NCI-H345 (cell line): ENCODE measurements at regions not wholly inside any gene's neighbourhood (a gene's known extent, or its start where the extent isn't known, plus 50 kb on each side); places are given as distances from the start of the nearest gene placed in this dataset.

Source experiments
- DNase-seq: peaks from one replicate; lab custom pipeline; 2025; lab: John Stamatoyannopoulos, UW

DNA sequence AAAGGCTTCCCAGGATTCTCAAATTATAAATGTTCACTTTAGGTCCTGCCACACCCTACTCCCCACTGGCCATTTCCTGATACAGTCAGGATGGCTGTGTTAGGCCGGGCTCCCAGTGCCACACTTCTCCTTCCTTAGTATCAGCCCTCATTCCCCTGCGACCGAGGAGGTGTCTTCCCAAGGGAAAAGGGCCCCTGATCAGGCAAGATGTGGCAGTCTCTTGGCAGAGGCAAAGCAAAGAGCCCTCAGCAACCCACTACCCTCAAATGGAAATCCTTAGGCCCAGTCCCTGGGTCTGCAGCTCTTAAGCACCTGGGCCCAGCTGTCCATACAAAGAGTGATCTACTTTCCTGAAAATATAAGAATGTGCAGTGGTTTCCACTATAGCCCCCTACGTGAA lies 96.5 kb upstream of the VASH1 start:
- DNase-seq, result no peak

DNA sequence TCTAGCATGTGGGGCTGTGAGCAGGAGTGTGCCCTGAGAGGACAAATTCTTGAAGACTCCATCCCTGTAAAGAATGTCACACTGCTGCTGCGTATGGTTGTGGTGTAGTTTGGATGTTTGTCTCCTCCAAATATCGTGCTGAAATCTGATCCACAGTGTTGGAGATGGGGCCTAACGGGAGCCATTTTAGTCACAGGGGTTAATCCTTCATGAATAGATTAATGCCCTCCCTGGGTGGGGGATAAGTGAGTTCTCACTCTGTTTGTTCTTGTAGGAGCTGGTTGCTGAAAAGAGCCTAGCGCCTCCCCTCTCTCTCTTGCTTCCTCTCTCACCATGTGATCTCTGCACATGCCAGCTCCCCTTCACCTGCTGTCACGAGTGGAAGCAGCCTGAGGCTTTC lies 94.5 kb upstream of the VASH1 start:
- no peak for DNase-seq

- DNase-seq, result no peak
Observed at GRCh38 chr14:76669770-76670169, 91.5 kb upstream of the VASH1 start.

DNA sequence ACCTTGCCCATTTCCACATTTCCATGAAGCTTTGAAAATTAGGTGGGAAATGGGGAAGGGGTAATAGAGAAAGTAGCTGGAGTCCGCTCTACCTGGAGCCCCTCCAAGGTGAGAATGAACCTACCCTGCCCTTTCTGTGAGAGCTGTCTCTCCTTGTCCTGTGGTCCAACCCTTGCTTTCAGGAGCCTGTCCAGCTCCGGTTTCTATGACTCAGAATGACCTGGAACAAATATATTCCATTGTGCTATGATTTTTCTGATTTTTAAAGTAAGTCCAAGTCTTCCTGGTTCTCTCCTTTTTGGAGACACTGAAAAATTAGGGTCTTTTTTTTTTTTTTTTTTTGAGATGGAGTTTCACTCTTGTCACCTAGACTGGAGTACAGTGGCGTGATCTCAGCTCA lies 89.1 kb upstream of the VASH1 start:
- DNase-seq, result no peak

DNA sequence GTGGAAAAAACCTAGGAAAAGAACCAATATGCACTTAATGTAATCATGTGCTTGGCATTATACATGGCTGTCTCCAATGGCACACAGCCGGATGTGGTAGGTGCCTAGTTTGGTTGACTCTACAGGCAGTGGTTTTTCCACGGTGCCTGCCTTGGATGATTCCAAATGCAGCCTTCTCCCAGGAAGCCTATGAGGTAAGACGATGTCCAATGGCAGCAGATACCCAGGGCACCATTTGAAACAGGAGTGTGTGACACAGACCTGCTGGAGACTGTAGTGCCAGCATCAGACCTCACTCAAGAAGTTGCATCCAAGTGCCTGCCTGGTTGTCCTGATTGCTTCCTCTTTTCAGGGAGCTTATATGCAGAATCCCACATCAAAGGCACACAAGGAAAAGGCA lies 88.0 kb upstream of the VASH1 start:
- no peak for DNase-seq

GRCh38 chr14:76675046-76675445 lies 86.2 kb upstream of the VASH1 start:
- no peak for DNase-seq

- DNase-seq, result no peak
Observed at GRCh38 chr14:76676539-76676938, 84.7 kb upstream of the VASH1 start.

DNA sequence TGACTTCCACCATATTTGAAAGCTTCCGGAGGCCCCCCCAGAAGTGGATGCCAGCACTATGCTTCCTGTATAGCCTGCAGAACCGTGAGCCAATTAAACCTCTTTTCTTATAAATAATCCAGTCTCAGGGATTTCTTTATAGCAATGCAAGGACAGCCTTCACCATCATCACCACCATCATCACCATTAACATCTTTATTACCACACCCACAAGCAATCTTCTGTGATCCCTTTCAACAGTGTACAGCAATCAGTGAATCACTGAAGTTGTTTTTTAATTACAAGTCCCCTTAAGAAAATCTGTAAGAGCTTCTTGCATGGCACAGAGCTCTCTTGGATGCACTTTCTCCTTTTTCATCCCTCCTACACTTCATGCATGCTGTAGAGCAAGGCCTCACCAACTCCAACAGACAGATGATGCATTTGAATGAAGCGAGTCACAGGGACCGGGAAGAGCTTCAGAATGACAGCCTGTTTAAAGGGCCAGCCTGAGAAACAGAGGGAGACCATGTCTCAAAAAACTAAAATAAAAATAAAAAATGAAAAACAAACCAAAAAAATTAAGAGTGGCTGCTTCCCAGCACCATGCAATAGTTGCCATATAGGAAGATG lies 83.6 kb upstream of the VASH1 start:
- DNase-seq, result no peak

GRCh38 chr14:76678244-76678800 lies 82.9 kb upstream of the VASH1 start:
- DNase-seq, result no peak

DNA sequence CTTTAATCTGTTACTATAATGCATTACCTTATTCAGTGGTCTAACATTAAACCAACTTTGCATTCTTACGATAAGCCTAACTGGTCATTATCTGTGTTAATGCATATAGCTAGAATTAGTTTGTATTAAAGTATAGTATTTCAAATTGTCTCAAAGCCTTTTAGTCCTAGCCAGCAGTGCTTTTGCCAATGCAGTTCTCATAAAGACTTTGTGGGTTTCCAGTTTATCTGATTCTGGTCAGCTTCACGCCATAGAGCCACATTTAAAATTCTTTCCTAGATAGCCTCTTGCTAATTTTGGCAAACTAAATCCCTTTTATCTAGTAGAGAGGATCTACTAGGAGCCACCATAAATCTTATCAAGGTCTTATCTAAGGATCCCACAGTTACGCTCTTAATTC lies 78.9 kb upstream of the VASH1 start:
- no peak for DNase-seq

GRCh38 chr14:76686646-76687045 lies 74.6 kb upstream of the VASH1 start:
- no peak for DNase-seq

GRCh38 chr14:76687611-76688382 lies 73.5 kb upstream of the VASH1 start:
- DNase-seq, result no peak

- no peak for DNase-seq
Observed at GRCh38 chr14:76688383-76688671, 72.9 kb upstream of the VASH1 start.

- no peak for DNase-seq
Observed at GRCh38 chr14:76690502-76691105, 70.7 kb upstream of the VASH1 start.

DNA sequence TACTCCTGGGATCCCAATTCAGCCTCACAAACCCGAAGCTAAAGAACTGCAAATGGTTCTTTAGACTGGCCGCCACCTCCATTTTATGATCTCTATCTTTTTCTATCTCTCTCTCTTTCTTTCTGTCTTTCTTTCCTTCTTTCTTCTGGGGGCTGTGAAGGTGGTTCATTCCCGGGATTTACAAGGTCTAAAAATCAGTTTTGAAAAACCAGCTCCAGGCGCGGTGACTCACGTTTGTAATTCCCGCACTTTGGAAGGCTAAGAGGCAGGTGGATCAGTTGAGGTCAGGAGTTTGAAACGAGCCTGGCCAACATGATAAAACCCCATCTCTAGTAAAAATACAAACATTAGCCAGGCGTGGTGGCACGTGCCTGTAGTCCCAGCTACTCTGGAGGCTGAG lies 67.2 kb upstream of the VASH1 start:
- DNase-seq, result no peak

DNA sequence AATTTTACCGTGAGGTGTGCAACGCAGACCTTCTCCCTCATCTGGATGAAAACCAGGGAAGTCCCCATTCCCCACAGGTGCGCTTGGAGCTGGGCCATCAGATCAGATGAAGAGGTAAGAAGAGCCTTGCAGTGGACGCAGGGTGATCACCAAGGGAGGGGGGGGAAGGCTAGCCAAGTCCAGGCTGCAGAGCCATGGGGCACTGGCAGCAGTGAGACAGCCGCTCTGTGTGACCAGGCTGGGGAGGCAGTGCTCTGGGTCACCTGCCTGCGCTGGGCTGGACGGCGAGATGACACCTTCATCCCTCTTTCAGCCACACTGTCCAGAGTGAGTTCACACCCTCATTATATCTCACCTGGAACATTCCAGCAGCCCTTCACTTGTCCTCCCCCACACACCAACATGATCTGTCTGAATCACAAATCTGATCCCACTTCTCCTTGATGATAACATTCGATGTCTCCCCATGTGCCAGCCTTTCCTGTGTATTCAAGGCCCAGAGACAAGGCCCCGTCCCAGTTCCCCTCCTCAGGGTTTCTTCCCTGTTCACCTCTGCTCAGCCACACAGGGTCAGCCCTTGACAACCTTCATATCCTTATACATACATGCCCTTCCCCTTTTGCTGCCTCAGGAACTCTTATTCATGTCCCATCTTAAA lies 65.9 kb upstream of the VASH1 start:
- no peak for DNase-seq

DNA sequence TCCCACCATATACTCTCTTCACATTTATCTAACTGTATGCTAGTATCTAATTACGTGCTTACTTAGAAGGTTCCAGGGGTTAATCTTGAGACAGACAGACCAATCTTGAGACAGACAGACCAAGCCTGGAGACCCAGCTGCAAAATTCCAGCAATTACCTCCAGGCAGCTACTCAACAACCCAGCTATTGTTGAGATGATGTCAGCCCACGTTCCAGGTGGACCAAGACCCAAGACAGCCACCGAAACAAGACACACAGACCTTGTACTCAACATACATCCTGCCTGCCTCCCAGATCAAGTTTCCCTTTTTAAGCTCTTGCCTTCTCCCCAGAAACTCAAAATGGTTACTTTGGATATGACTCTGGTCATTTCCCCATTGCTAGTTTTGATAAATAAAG lies 64.9 kb upstream of the VASH1 start:
- DNase-seq, result no peak

DNA sequence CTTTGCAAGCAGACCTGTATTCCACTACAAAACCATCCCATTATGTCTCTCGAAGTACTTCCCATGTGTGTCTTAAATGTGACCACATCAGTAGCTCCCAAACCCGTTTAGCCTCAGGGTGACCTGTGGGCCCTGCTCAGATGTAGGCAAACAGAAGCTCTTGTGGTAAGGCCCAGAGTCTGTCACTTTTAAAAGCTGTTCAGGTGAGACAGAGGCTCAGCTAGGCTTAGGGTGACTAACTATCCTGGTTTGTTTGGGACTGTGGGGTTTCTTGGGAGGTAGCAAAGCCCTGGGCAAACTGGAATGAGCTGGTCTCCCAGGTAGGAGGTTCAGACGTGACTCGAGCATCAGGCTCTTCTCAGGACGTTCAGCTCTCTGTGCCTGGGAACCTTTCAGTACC lies 64.5 kb upstream of the VASH1 start:
- no peak for DNase-seq

GRCh38 chr14:76697246-76697905 lies 63.9 kb upstream of the VASH1 start:
- no peak for DNase-seq

GRCh38 chr14:76698191-76698590 lies 63.1 kb upstream of the VASH1 start:
- no peak for DNase-seq

GRCh38 chr14:76698631-76699030 lies 62.6 kb upstream of the VASH1 start:
- no peak for DNase-seq

DNA sequence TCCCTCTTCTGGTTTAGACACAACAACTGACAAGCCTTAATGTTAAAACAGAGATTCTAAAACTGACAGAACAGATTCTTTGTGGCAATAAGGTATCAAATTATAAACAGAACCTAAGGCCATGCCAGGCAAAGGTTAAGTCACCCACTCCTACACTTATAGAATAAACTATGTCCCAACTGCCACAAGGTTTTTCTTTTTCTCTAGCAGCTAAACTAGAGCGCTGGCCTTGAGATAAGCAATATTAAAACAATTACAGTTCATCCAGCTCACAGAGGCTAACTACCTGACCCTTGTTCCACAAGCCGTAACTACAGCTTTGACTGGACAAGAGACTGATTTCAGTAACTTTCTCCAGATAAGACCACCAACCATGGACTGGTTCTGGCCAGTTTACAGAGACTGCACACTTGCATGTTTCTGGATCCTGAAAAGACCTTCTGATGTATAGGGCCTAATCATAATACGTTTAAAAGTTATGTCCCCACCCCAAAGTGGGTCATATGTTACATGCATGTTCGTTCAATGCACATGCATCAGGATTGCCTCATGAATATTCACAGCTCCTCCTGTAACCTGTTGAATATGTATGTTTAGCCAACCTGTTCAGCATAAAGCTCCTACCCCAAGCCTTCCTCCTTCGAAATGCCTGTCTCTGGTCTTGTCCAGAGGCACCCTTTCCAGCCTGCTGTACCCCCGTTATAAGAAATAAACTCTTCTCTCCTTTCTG lies 61.9 kb upstream of the VASH1 start:
- DNase-seq, result no peak
